ENCODE measurements at regions not wholly inside any gene's neighbourhood (a gene's known extent, or its start where the extent isn't known, plus 50 kb on each side); places are given as distances from the start of the nearest gene placed in this dataset.

DNA sequence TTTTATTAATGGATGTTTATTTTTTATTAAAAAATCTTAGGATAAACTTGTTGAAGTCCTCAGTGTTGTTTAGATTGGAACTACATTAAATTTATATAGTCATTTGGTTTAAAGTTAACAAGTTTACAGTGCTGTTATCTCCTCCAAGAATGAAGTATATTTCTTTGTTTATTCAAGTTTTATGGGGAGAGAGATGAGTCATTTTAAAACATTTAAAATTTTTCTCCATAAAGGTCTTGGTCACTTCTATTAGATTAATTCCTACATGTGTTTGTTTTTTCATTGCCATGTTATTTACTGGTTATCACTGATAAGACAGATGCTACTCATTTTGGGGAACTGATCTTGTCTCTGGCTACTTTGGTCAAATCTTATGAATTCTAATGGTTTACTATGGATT is 429.6 kb downstream of the METTL15 start:
- Mint-ChIP-seq H3K27ac (no peak overlapping the region), H3K27me3 (no peaks in the 10 kb centered on the region), H3K9me3 (no peaks in the 10 kb centered on the region), H3K4me1 (no peaks in the 10 kb centered on the region), H3K36me3 (ENCODE audit: low read depth) (no peaks in the 10 kb centered on the region), H3K4me3 (no peak overlapping the region)
- CTCF ChIA-PET: no interaction called here
- POLR2A ChIA-PET: no interaction called here
- no peak for DNase-seq

- H3K27me3 Mint-ChIP-seq: no peaks in the 10 kb centered on the region
- no peak overlapping the region for H3K4me3 Mint-ChIP-seq
- H3K9me3 Mint-ChIP-seq: no peaks in the 10 kb centered on the region
- H3K4me1 Mint-ChIP-seq: no peaks in the 10 kb centered on the region
- no peak for DNase-seq
- H3K27ac Mint-ChIP-seq: no peak overlapping the region
- no peaks in the 10 kb centered on the region for H3K36me3 Mint-ChIP-seq (ENCODE audit: low read depth)
- ChIA-PET CTCF (no interaction called here), POLR2A (no interaction called here)
Observed at GRCh38 chr11:28536504-28537267, 428.5 kb downstream of the METTL15 start.

DNA sequence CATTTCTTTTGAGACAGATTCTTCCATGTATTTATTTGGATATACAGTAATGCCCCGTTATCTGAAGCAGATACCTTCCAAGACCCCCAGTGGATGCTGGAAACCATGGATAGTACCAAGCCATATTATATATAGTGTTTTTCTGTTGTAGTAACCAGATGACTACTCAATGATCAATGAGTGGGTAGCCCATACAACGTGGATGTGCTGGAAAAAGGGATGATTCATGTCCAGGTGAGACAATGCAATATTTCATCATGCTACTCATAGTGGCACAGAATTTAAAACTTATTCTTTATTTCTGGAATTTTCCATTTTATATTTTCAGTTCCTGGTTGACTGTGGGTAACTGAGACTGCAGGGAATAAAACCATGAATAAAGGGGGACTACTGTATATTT is 427.5 kb downstream of the METTL15 start:
- H3K4me3 Mint-ChIP-seq: no peak overlapping the region
- DNase-seq: no peak
- POLR2A ChIA-PET: no interaction called here
- no peaks in the 10 kb centered on the region for H3K27me3 Mint-ChIP-seq
- no peak overlapping the region for H3K27ac Mint-ChIP-seq
- CTCF ChIA-PET: no interaction called here
- H3K4me1 Mint-ChIP-seq: no peaks in the 10 kb centered on the region
- H3K36me3 Mint-ChIP-seq (ENCODE audit: low read depth): no peaks in the 10 kb centered on the region
- H3K9me3 Mint-ChIP-seq: no peaks in the 10 kb centered on the region

DNA sequence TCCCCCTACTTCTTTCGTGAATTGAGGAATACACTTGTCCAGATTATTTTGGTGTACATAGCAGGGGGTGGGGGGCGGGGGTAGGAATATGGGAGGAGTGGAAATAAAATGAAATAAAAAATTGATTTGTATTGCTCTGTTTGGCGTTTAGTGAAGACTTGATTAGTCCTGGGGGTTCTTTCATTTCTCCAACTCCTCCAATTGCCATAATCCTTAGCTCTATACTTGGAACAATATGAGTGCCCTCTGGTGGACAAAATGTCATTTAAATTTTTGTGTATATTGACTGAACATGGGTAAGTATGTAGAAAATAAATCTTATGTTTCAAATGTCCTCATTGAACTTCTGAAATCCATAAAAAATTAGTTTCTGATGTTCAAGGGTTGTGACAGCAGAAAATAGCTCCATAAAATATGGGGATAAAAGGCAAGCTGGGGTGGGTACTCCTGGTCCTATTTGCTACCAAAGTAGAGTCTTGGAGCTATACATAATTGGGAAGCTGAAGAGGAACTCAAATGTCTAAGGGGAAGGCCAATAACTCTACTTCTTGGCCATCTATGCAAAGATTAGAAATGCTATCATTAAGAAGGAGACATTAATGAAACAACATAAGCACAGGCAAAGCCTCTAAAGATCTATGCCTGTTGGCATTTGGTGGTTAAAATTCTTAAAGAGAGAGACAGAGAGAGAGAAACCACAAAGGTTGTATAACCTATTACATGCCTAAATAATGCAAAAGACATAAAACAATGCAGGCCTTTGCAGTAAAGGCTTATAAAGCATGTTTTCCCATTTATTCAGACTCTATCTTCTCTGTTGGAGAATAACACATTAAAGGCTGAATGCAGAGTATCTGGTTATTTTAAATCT is 421.6 kb downstream of the METTL15 start:
- ChIA-PET CTCF (interaction anchor here (1.1 to 3.8 kb wide), 3 partner anchors 688 to 832 kb away, joined by 3 to 31 read pairs (median 3); no protein-coding TSS in a partner anchor), POLR2A (no interaction called here)
- DNase-seq: no peak
- H3K27me3 Mint-ChIP-seq: no peaks in the 10 kb centered on the region
- peaks cover 8% of the 10 kb centered on the region for H3K9me3 Mint-ChIP-seq
- H3K4me1 Mint-ChIP-seq: no peaks in the 10 kb centered on the region
- H3K36me3 Mint-ChIP-seq (ENCODE audit: low read depth): no peaks in the 10 kb centered on the region
- H3K27ac Mint-ChIP-seq: no peak overlapping the region
- no peak overlapping the region for H3K4me3 Mint-ChIP-seq

DNA sequence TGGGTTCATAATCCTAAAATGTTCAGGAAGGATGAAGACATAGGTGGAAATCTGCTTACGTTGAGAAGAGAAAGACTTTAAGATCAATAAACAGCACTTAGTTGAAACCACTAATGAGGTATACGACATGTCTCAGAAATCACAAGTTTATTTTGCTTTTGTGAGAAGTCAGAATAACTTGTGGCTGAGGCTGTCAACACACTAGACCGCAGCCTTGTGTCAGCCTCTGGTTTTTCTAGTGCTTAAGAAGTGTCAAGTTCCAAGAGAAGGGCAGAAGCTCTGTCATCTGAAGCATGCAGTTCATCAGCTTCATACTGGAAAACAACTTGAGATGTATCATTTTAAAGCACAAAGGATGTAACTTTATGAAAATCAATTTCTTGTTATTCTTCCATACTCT is 420.9 kb downstream of the METTL15 start:
- Mint-ChIP-seq H3K27me3 (no peaks in the 10 kb centered on the region), H3K36me3 (ENCODE audit: low read depth) (no peaks in the 10 kb centered on the region), H3K9me3 (peaks cover 13% of the 10 kb centered on the region), H3K4me3 (no peak overlapping the region), H3K4me1 (no peaks in the 10 kb centered on the region), H3K27ac (no peak overlapping the region)
- no peak for DNase-seq
- ChIA-PET CTCF (interaction anchor here (1.1 to 3.8 kb wide), 2 partner anchors 688 to 830 kb away, joined by 3 to 31 read pairs; no protein-coding TSS in a partner anchor), POLR2A (no interaction called here)

DNA sequence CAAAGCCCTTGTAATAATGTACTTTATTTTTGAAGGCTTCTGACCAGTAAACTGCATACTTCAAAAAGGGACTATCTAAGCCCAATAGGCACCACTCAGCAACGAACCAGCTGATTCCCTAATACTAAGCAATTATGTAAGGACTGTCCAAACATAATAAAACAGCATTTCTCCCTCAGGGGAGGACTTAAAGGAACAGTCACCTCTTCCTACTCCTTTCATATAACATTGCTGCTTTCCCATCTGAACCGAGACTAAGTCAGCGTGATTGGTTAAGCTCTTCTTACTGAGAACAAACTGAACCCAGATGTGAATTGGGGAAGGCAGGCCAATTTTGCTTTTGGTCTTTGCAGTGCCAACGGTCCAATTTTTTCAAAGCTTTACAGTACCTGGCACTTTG is 420.0 kb downstream of the METTL15 start:
- ChIA-PET POLR2A (no interaction called here), CTCF (interaction anchor here (3.8 kb wide), 1 partner anchor 829 kb away, joined by 31 read pairs; no protein-coding TSS in a partner anchor)
- H3K4me3 Mint-ChIP-seq: no peak overlapping the region
- H3K27ac Mint-ChIP-seq: no peak overlapping the region
- H3K27me3 Mint-ChIP-seq: no peaks in the 10 kb centered on the region
- peaks cover 16% of the 10 kb centered on the region for H3K9me3 Mint-ChIP-seq
- no peaks in the 10 kb centered on the region for H3K36me3 Mint-ChIP-seq (ENCODE audit: low read depth)
- H3K4me1 Mint-ChIP-seq: no peaks in the 10 kb centered on the region
- no peak for DNase-seq

DNA sequence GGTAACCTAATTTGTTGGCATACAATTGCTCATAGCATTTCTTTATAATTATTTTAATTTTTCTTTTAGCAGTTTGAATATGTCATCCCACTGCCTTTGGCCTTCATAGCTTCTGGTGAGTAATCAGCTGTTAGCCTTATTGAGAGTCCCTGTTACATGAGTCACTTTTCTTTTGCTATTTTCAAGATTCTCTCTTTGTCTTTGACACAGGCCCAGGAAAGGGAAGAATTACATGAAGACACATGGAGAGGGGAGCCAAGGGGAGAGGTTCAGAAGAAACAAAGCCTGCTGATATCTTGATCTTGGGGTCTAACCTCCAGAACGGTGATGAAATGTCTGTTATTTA is 418.2 kb downstream of the METTL15 start:
- Mint-ChIP-seq H3K4me3 (no peak overlapping the region), H3K27ac (no peak overlapping the region), H3K9me3 (peaks cover 16% of the 10 kb centered on the region), H3K36me3 (ENCODE audit: low read depth) (no peaks in the 10 kb centered on the region), H3K4me1 (no peaks in the 10 kb centered on the region), H3K27me3 (no peaks in the 10 kb centered on the region)
- CTCF ChIA-PET: no interaction called here
- DNase-seq: no peak
- POLR2A ChIA-PET: no interaction called here

GRCh38 chr11:28525636-28526405 is 417.6 kb downstream of the METTL15 start:
- POLR2A ChIA-PET: no interaction called here
- Mint-ChIP-seq H3K27ac (no peak overlapping the region), H3K4me1 (no peaks in the 10 kb centered on the region), H3K9me3 (peaks cover 16% of the 10 kb centered on the region), H3K27me3 (no peaks in the 10 kb centered on the region), H3K4me3 (no peak overlapping the region), H3K36me3 (ENCODE audit: low read depth) (no peaks in the 10 kb centered on the region)
- CTCF ChIA-PET: no interaction called here
- no peak for DNase-seq

GRCh38 chr11:28524098-28524497 is 415.9 kb downstream of the METTL15 start:
- CTCF ChIA-PET: no interaction called here
- Mint-ChIP-seq H3K36me3 (ENCODE audit: low read depth) (no peaks in the 10 kb centered on the region), H3K27me3 (no peaks in the 10 kb centered on the region), H3K4me1 (no peaks in the 10 kb centered on the region), H3K4me3 (no peak overlapping the region), H3K9me3 (peaks cover 16% of the 10 kb centered on the region), H3K27ac (no peak overlapping the region)
- no peak for DNase-seq
- POLR2A ChIA-PET: no interaction called here

DNA sequence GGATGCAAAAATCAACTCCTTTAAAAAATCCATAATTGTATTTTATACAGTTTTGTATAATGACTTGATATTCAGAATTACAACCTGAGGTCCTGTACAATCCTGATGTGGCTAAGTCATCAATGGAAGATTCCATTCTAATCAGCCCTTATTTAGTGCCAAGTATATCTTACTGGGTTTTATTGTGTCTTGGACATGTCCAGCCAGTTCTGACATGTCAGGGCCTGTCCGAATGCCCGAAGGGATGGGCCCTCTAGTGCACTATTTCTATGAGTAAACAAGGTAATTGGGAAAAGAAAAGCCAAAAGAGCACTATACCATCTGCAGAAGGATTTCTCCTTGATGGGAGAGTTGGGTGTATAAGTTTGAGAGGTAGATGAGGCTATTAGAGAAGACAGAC is 412.9 kb downstream of the METTL15 start:
- Mint-ChIP-seq H3K36me3 (ENCODE audit: low read depth) (no peaks in the 10 kb centered on the region), H3K9me3 (peaks cover 16% of the 10 kb centered on the region), H3K27me3 (no peaks in the 10 kb centered on the region), H3K27ac (no peak overlapping the region), H3K4me3 (no peak overlapping the region), H3K4me1 (no peaks in the 10 kb centered on the region)
- POLR2A ChIA-PET: no interaction called here
- CTCF ChIA-PET: no interaction called here
- no peak for DNase-seq

DNA sequence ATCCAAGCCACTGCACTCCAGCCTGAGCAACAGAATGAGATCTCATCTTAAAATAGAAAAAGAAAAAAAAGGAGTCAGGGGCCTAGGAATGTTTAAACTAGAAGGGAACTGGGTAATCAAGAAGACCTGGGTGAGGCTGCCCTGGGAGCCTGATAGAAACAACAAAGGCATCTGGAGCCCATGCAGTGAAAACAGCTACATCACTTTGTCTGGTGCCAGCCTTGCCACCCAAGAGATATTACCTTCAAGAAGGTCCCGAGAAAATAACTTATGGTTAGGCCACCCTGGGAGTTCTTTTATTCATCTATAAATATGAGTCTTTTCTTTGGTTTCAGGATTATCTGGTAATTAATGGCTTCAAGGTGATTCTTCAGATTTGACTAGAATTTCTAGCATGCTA is 412.1 kb downstream of the METTL15 start:
- POLR2A ChIA-PET: no interaction called here
- CTCF ChIA-PET: no interaction called here
- no peak for DNase-seq
- Mint-ChIP-seq H3K4me3 (no peak overlapping the region), H3K9me3 (peaks cover 13% of the 10 kb centered on the region), H3K27me3 (no peaks in the 10 kb centered on the region), H3K36me3 (ENCODE audit: low read depth) (no peaks in the 10 kb centered on the region), H3K27ac (no peak overlapping the region), H3K4me1 (no peaks in the 10 kb centered on the region)

DNA sequence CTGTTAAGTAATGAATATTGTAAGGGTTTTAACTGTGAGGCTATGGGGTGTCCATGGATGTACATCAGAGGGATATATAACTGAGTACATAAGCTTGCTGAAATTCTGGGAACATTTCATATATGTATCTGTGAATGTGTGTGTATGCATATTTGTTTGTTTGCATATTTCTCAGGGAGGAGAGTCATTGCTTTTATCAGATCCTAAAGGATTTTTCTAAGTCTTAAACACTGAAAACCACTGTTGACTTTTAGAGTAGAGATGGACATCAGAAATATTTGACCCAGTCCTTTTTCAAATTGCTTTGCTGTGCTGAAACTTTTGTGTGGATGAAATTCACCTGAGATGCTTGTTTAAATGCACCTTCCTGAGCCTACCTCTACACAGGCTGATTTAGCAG is 410.6 kb downstream of the METTL15 start:
- H3K4me1 Mint-ChIP-seq: no peaks in the 10 kb centered on the region
- no peak for DNase-seq
- H3K36me3 Mint-ChIP-seq (ENCODE audit: low read depth): no peaks in the 10 kb centered on the region
- H3K27me3 Mint-ChIP-seq: no peaks in the 10 kb centered on the region
- no peak overlapping the region for H3K4me3 Mint-ChIP-seq
- peaks cover 2% of the 10 kb centered on the region for H3K9me3 Mint-ChIP-seq
- H3K27ac Mint-ChIP-seq: no peak overlapping the region
- ChIA-PET CTCF (no interaction called here), POLR2A (no interaction called here)

DNA sequence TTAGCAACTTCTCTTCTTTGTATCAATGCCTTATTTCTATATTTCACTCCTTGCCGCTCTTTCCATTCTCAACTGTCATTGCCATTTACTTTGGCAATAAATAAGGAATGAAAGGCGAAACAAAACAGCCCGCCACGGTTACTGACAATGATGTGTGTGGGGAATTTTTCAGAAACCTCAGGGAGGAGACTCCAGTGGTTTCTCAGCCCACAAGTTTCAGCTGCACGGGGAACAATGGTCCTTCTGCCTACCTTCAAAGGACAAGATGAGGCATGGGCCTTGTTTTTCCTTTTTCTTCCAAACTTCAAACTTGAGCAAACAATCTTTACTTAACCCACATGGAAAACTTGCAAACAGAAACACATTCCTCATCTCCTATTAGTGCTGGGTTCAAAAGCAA is 409.4 kb downstream of the METTL15 start:
- H3K9me3 Mint-ChIP-seq: peaks cover 4% of the 10 kb centered on the region
- DNase-seq: no peak
- ChIA-PET POLR2A (no interaction called here), CTCF (no interaction called here)
- no peaks in the 10 kb centered on the region for H3K36me3 Mint-ChIP-seq (ENCODE audit: low read depth)
- H3K27ac Mint-ChIP-seq: no peak overlapping the region
- H3K4me1 Mint-ChIP-seq: no peaks in the 10 kb centered on the region
- no peaks in the 10 kb centered on the region for H3K27me3 Mint-ChIP-seq
- no peak overlapping the region for H3K4me3 Mint-ChIP-seq
